Caco-2 (cell line): ENCODE measurements at regions not wholly inside any gene's neighbourhood (a gene's known extent, or its start where the extent isn't known, plus 50 kb on each side); places are given as distances from the start of the nearest gene placed in this dataset.

Source experiments
- BruUV-seq: library from RNA; stranded (reverse); fragments of 400-500 nt; replicated peaks from 2 replicates; lab custom pipeline; 2021; lab: Mats Ljungman, UMichigan
- CTCF ChIA-PET: fragments of 300-600 bp; sonication (Branson Sonifier 250); formaldehyde crosslinking; loops from one replicate; lab custom pipeline; 2022; ENCODE audit warnings: antibody characterized with exemption; lab: Charles Lee
- POLR2A ChIA-PET: fragments of 300-600 bp; sonication (Branson Sonifier 250); formaldehyde crosslinking; loops from one replicate; lab custom pipeline; 2022; ENCODE audit warnings: antibody characterized with exemption; lab: Charles Lee
- DNase-seq, 2 experiments: peaks; one replicate each; pipeline versions ENCODE4 v3.0.0 to v3.0.0-alpha.2; 2020 to 2022
- H3K27me3 ChIP-seq: replicated peaks from 2 replicates; pipeline ENCODE4 v1.6.0; 2011; ENCODE audit warnings: low read length; ENCODE audit not compliant: control insufficient read depth, insufficient read depth
- H3K36me3 ChIP-seq: 2 replicates; pipeline ENCODE4 v1.5.1; 2011; ENCODE audit warnings: low read length; ENCODE audit not compliant: control insufficient read depth, insufficient read depth
- H3K4me1 ChIP-seq: fragments of 250-450 bp; sonication (Bioruptor Pico); 2 replicates; pipeline ENCODE4 v1.5.1; 2020; ENCODE audit warnings: mild to moderate bottlenecking
- H3K4me3 ChIP-seq: 2 replicates; pipeline ENCODE4 v1.5.1; 2011; ENCODE audit warnings: low read depth, mild to moderate bottlenecking, control low read depth, low read length
- H3K9me3 ChIP-seq: fragments of 250-450 bp; sonication (Bioruptor Pico); 2 replicates; pipeline ENCODE4 v1.5.1; 2020; ENCODE audit warnings: mild to moderate bottlenecking, moderate library complexity
- H3K27ac Mint-ChIP-seq: one replicate; pipeline ENCODE4 v1.8.0; 2022; ENCODE audit warnings: mixed read lengths; ENCODE audit not compliant: unreplicated experiment
- H3K27me3 Mint-ChIP-seq: one replicate; pipeline ENCODE4 v1.8.0; 2022; ENCODE audit warnings: mixed read lengths; ENCODE audit not compliant: insufficient read depth, unreplicated experiment
- H3K36me3 Mint-ChIP-seq: one replicate; pipeline ENCODE4 v1.8.0; 2022; ENCODE audit warnings: mild to moderate bottlenecking, mixed read lengths; ENCODE audit not compliant: insufficient read depth, unreplicated experiment
- H3K4me1 Mint-ChIP-seq: one replicate; pipeline ENCODE4 v1.8.0; 2022; ENCODE audit warnings: low read depth, mixed read lengths; ENCODE audit not compliant: unreplicated experiment
- H3K4me3 Mint-ChIP-seq: one replicate; pipeline ENCODE4 v1.8.0; 2022; ENCODE audit warnings: mild to moderate bottlenecking, moderate library complexity, mixed read lengths; ENCODE audit not compliant: unreplicated experiment
- H3K9me3 Mint-ChIP-seq: one replicate; pipeline ENCODE4 v1.8.0; 2022; ENCODE audit warnings: mixed read lengths; ENCODE audit not compliant: unreplicated experiment
- intact Hi-C: fragments of 100-400 bp; cut with micrococcal nuclease; formaldehyde crosslinking; loops from one replicate; pipeline ENCODE4 v1.10.0; 2022; ENCODE audit not compliant: unreplicated experiment
- TF ChIP-seq, protein P1 (sequence below), 2 experiments: fragments of 200-600 bp in 1 of 2; IDR thresholded peaks; 1 replicate in 1 of 2; 2 replicates in 1 of 2; pipeline versions ENCODE4 v1.5.1 to v1.8.0; 2011 to 2022; ENCODE audit warnings: antibody characterized with exemption in 1 of 2, control low read depth in 1 of 2, inconsistent platforms in 1 of 2, low read depth in 1 of 2, low read length in 1 of 2, mild to moderate bottlenecking in 1 of 2, moderate library complexity in 1 of 2; ENCODE audit not compliant: insufficient read depth in 1 of 2, severe bottlenecking in 1 of 2, unreplicated experiment in 1 of 2

DNA sequence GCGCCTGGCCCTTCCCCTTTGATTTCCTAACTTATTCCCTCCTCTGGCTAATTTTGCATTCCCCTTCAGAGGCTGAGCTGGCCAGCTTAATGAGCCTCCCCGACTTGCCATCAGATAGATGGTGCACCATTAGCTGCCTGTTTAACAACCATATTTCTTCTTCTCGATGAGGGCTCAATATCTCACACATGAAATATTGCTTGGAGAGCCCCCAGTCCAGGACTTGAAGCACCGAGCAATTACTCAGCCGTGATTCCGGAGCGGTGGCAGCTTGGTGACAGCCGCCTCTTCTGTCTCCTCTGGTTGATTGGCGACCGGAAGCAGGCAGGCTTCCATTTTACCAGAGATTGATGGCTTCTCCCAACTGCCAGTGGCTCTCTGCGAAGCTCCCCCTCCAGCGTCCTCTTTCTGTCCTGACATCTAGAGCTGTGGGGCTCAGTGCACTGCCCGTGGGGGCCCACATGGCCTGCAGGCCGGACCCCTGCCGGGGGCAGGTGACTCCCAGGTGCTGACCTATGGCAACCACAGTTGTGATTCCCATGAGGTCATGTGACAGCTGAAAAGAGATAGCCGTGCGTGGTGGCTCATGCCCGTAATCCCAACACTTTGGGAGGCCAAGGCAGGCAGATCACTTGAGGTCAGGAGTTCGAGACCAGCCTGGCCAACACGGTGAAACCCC lies 133.7 kb upstream of the SEC14L1 start:
- H3K4me1 ChIP-seq = peaks cover 11% of the 10 kb centered on the region
- H3K36me3 Mint-ChIP-seq = peaks cover 3% of the 10 kb centered on the region
- H3K9me3 ChIP-seq = peaks cover 20% of the 10 kb centered on the region
- no peaks in the 10 kb centered on the region for H3K36me3 ChIP-seq
- DNase-seq = no peak
- TF ChIP-seq, protein P1, sequence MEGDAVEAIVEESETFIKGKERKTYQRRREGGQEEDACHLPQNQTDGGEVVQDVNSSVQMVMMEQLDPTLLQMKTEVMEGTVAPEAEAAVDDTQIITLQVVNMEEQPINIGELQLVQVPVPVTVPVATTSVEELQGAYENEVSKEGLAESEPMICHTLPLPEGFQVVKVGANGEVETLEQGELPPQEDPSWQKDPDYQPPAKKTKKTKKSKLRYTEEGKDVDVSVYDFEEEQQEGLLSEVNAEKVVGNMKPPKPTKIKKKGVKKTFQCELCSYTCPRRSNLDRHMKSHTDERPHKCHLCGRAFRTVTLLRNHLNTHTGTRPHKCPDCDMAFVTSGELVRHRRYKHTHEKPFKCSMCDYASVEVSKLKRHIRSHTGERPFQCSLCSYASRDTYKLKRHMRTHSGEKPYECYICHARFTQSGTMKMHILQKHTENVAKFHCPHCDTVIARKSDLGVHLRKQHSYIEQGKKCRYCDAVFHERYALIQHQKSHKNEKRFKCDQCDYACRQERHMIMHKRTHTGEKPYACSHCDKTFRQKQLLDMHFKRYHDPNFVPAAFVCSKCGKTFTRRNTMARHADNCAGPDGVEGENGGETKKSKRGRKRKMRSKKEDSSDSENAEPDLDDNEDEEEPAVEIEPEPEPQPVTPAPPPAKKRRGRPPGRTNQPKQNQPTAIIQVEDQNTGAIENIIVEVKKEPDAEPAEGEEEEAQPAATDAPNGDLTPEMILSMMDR (IDR thresholded peaks at IDR 0.05; ENCODE audit: insufficient read depth in 1 of 2, low read depth in 1 of 2, low read length in 1 of 2, severe bottlenecking in 1 of 2, unreplicated experiment in 1 of 2) = no peak
- intact Hi-C loops = no loop called here
- CTCF ChIA-PET = no interaction called here
- BruUV-seq = no TSS peak
- POLR2A ChIA-PET = no interaction called here
- no peak overlapping the region for H3K4me3 ChIP-seq
- no peak overlapping the region for H3K27ac Mint-ChIP-seq
- H3K27me3 Mint-ChIP-seq = no peaks in the 10 kb centered on the region
- H3K4me3 Mint-ChIP-seq = no peak overlapping the region
- no peaks in the 10 kb centered on the region for H3K27me3 ChIP-seq
- peaks cover 10% of the 10 kb centered on the region for H3K4me1 Mint-ChIP-seq
- peaks cover 22% of the 10 kb centered on the region for H3K9me3 Mint-ChIP-seq

DNA sequence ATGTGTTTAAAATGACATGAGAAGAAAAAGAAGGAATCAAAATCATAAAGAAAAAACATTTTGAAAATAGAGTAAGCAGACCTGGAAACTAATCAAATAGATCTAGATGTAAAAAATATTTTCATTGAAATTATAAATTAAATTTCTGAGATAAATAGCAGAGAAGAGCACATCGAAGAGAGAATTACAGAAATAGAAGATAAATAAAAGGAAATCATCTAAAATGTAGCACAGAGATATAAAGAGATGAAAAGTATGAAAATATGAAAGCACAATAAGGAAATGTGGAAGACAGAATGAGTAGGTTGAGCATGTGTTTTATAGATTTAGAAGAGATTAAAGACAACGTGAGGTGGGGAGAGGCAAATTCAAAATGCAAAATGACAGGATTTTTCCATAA lies 130.9 kb upstream of the SEC14L1 start:
- TF ChIP-seq, protein P1 (IDR thresholded peaks at IDR 0.05; ENCODE audit: insufficient read depth in 1 of 2, low read depth in 1 of 2, low read length in 1 of 2, severe bottlenecking in 1 of 2, unreplicated experiment in 1 of 2) = no peak
- no peaks in the 10 kb centered on the region for H3K4me1 Mint-ChIP-seq
- ChIA-PET POLR2A (no interaction called here), CTCF (no interaction called here)
- H3K27ac Mint-ChIP-seq = no peak overlapping the region
- intact Hi-C loops = loop anchor here (5.0 kb wide), 1 partner anchor 47 kb away; no protein-coding TSS in a partner anchor
- Histone ChIP-seq H3K36me3 (no peaks in the 10 kb centered on the region), H3K4me1 (no peaks in the 10 kb centered on the region), H3K9me3 (peaks cover 20% of the 10 kb centered on the region), H3K4me3 (no peak overlapping the region), H3K27me3 (no peaks in the 10 kb centered on the region)
- no peaks in the 10 kb centered on the region for H3K27me3 Mint-ChIP-seq
- H3K4me3 Mint-ChIP-seq = no peak overlapping the region
- H3K9me3 Mint-ChIP-seq = peaks cover 22% of the 10 kb centered on the region
- H3K36me3 Mint-ChIP-seq = no peaks in the 10 kb centered on the region
- BruUV-seq = no TSS peak
- no peak for DNase-seq

DNA sequence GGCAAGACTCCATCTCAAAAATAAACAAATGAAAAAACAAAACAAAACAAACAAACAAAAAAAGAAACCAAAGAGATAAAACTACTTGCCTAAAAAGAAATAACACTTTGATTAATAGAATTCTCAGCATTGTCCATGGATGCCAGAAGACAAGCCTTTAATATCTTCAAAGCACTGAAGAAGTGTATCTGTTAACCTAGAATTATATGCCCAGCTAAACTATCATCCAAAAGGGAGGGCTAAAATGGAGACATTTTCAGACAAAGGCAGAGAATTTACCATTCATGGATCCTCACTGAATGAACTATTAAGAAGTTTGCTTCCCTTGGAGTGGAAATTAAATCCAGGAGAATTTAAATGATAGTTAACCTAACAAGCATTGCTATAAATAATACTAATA lies 130.1 kb upstream of the SEC14L1 start:
- Mint-ChIP-seq H3K27me3 (no peaks in the 10 kb centered on the region), H3K9me3 (peaks cover 22% of the 10 kb centered on the region), H3K4me3 (no peak overlapping the region), H3K27ac (no peak overlapping the region), H3K36me3 (no peaks in the 10 kb centered on the region), H3K4me1 (no peaks in the 10 kb centered on the region)
- TF ChIP-seq, protein P1 (IDR thresholded peaks at IDR 0.05; ENCODE audit: insufficient read depth in 1 of 2, low read depth in 1 of 2, low read length in 1 of 2, severe bottlenecking in 1 of 2, unreplicated experiment in 1 of 2) = no peak
- CTCF ChIA-PET = no interaction called here
- POLR2A ChIA-PET = no interaction called here
- no TSS peak for BruUV-seq
- Histone ChIP-seq H3K9me3 (peaks cover 20% of the 10 kb centered on the region), H3K4me3 (no peak overlapping the region), H3K27me3 (no peaks in the 10 kb centered on the region), H3K4me1 (no peaks in the 10 kb centered on the region), H3K36me3 (no peaks in the 10 kb centered on the region)
- no peak for DNase-seq
- intact Hi-C loops = loop anchor here (5.0 kb wide), 1 partner anchor 47 kb away; no protein-coding TSS in a partner anchor
